Endothelial cell of umbilical vein (primary cell): ENCODE measurements at regions not wholly inside any gene's neighbourhood (a gene's known extent, or its start where the extent isn't known, plus 50 kb on each side); places are given as distances from the start of the nearest gene placed in this dataset.

Experiments used
- BruUV-seq: library from RNA; stranded (reverse); fragments of 400-500 nt; replicated peaks from 2 replicates; lab custom pipeline; 2021; lab: Mats Ljungman, UMichigan
- CTCF ChIA-PET: fragments of 300-600, 350-600 bp; sonication (Branson Sonifier 250); formaldehyde crosslinking; loops from one replicate; lab custom pipeline; 2021; ENCODE audit warnings: antibody characterized with exemption, inconsistent platforms; lab: Charles Lee
- POLR2A ChIA-PET: fragments of 300-600, 350-600 bp; sonication (Branson Sonifier 250); formaldehyde crosslinking; loops from one replicate; lab custom pipeline; 2021; ENCODE audit warnings: antibody characterized with exemption, inconsistent platforms; lab: Charles Lee
- DNase-seq: peaks from one replicate; pipeline ENCODE4 v3.0.0-alpha.2; 2011; ENCODE audit warnings: low read depth, low spot score
- FAIRE-seq: peaks from 2 replicates; lab custom pipeline; 2011; peaks lifted over from hg19 to GRCh38; lab: Jason Lieb, UNC
- H2AFZ ChIP-seq: 2 replicates; pipeline ENCODE4 v1.6.0; 2012; ENCODE audit warnings: low read depth, low read length, control low read depth, inconsistent platforms
- H3K27ac ChIP-seq: 2 replicates; pipeline ENCODE4 v1.5.1; 2011; ENCODE audit warnings: low read depth, mild to moderate bottlenecking, control low read depth, low read length, moderate library complexity; ENCODE audit not compliant: insufficient read depth
- H3K27me3 ChIP-seq, 2 experiments: 2 replicates each; pipeline versions ENCODE4 v1.6.0 to v1.6.1; 2011; ENCODE audit warnings: low read length in 2 of 2, mixed read lengths in 1 of 2; ENCODE audit not compliant: control insufficient read depth in 2 of 2, insufficient read depth in 2 of 2
- H3K36me3 ChIP-seq, 2 experiments: 2 replicates in 1 of 2; 3 replicates in 1 of 2; pipeline ENCODE4 v1.5.1; 2011; ENCODE audit warnings: low read length in 2 of 2, mild to moderate bottlenecking in 1 of 2, moderate library complexity in 1 of 2; ENCODE audit not compliant: control insufficient read depth in 2 of 2, insufficient read depth in 2 of 2; ENCODE audit errors: extremely low read depth in 1 of 2
- H3K4me1 ChIP-seq: 3 replicates; pipeline ENCODE4 v1.5.1; 2011; ENCODE audit warnings: mild to moderate bottlenecking, low read length; ENCODE audit not compliant: control insufficient read depth, insufficient read depth; ENCODE audit errors: extremely low read depth
- H3K4me2 ChIP-seq: 2 replicates; pipeline ENCODE4 v1.6.1; 2011; ENCODE audit warnings: low read length, control low read depth, mixed read lengths; ENCODE audit not compliant: insufficient read depth
- H3K4me3 ChIP-seq, 3 experiments: fragments of 200-600 bp in 1 of 3; sonication (generic), shearing (Covaris generic) in 1 of 3; replicated peaks in 1 of 3; 2 replicates each; pipeline ENCODE4 v1.5.1; 2011 to 2016; ENCODE audit warnings: control low read depth in 3 of 3, low read length in 3 of 3, mild to moderate bottlenecking in 2 of 3, inconsistent platforms in 1 of 3, low read depth in 1 of 3, moderate library complexity in 1 of 3; ENCODE audit not compliant: insufficient read depth in 1 of 3
- H3K79me2 ChIP-seq: 2 replicates; pipeline ENCODE4 v1.6.0; 2012; ENCODE audit warnings: low read length, inconsistent platforms; ENCODE audit not compliant: control insufficient read depth, insufficient read depth
- H3K9ac ChIP-seq: replicated peaks from 2 replicates; pipeline ENCODE3; 2011; ENCODE audit warnings: low read length, control low read depth; ENCODE audit not compliant: insufficient read depth; ENCODE audit errors: extremely low read depth
- H3K9me1 ChIP-seq: replicated peaks from 3 replicates; pipeline ENCODE4 v1.6.0; 2011; ENCODE audit warnings: mild to moderate bottlenecking, low read length; ENCODE audit not compliant: control insufficient read depth, insufficient read depth; ENCODE audit errors: extremely low read depth
- H3K9me3 ChIP-seq: replicated peaks from 2 replicates; pipeline ENCODE4 v1.5.1; 2012; ENCODE audit warnings: low read length, inconsistent platforms; ENCODE audit not compliant: control insufficient read depth, insufficient read depth
- H4K20me1 ChIP-seq: replicated peaks from 2 replicates; pipeline ENCODE3; 2011; ENCODE audit warnings: mild to moderate bottlenecking, low read length; ENCODE audit not compliant: control insufficient read depth, insufficient read depth; ENCODE audit errors: extremely low read depth
- CTCF ChIP-seq, 2 donors: IDR thresholded peaks; 1 replicate in 1 of 2; 2 replicates in 1 of 2; pipeline ENCODE4 v1.5.1; 2011; ENCODE audit warnings: low read length in 2 of 2, mild to moderate bottlenecking in 2 of 2, moderate library complexity in 2 of 2, control low read depth in 1 of 2, inconsistent platforms in 1 of 2, low read depth in 1 of 2; ENCODE audit not compliant: insufficient read depth in 1 of 2; ENCODE audit errors: extremely low read depth in 1 of 2
- EZH2 ChIP-seq: IDR thresholded peaks from 2 replicates; pipeline ENCODE4 v1.6.1; 2012; ENCODE audit warnings: borderline replicate concordance, low read depth, mild to moderate bottlenecking, moderate library complexity, low read length, inconsistent platforms; ENCODE audit not compliant: severe bottlenecking
- FOS ChIP-seq: IDR thresholded peaks from 2 replicates; pipeline ENCODE4 v1.6.1; 2011; ENCODE audit warnings: mild to moderate bottlenecking, low read length, moderate library complexity, borderline replicate concordance; ENCODE audit not compliant: insufficient read depth
- GATA2 ChIP-seq: IDR thresholded peaks from 2 replicates; pipeline ENCODE4 v1.7.0; 2011; ENCODE audit warnings: low read depth, mild to moderate bottlenecking, moderate library complexity, mixed read lengths, low read length; ENCODE audit not compliant: insufficient read length, insufficient read depth
- JUN ChIP-seq: IDR thresholded peaks from 2 replicates; pipeline ENCODE4 v1.6.1; 2011; ENCODE audit warnings: borderline replicate concordance, low read depth; ENCODE audit not compliant: insufficient read length, insufficient read depth
- MAX ChIP-seq: IDR thresholded peaks from 2 replicates; pipeline ENCODE4 v1.6.1; 2011; ENCODE audit not compliant: insufficient read depth, insufficient read length
- MYC ChIP-seq: IDR thresholded peaks from one replicate; pipeline ENCODE4 v1.6.1; 2011; ENCODE audit warnings: mild to moderate bottlenecking, low read depth, low read length
- POLR2A ChIP-seq: IDR thresholded peaks from 2 replicates; pipeline ENCODE4 v1.6.1; 2012; ENCODE audit warnings: low read depth, mild to moderate bottlenecking, control low read depth, low read length
- POLR2AphosphoS5 ChIP-seq: IDR thresholded peaks from 2 replicates; pipeline ENCODE4 v1.6.1; 2012; ENCODE audit warnings: low read depth, mild to moderate bottlenecking, control low read depth, low read length, moderate library complexity; ENCODE audit not compliant: insufficient read depth
- dilution Hi-C: fragments of 300-500 bp; cut with MboI; formaldehyde crosslinking; loops from one replicate; pipeline ENCODE4 v1.15.0; 2019; ENCODE audit warnings: low sequenced_read_pairs; ENCODE audit not compliant: extremely low pct_ligation_motif_present
- intact Hi-C: fragments of 100-400 bp; cut with micrococcal nuclease; formaldehyde crosslinking; loops from one replicate; pipeline ENCODE4 v1.10.0; 2022

GRCh38 chr1:58842941-58843340 is 59.1 kb upstream of the JUN start:
- no peaks in the 10 kb centered on the region for H3K79me2 ChIP-seq
- H3K36me3 ChIP-seq, result no peaks in the 10 kb centered on the region
- no peaks in the 10 kb centered on the region for H3K9me1 ChIP-seq
- no peak overlapping the region for H3K4me3 ChIP-seq
- DNase-seq (no peak), FAIRE-seq (no peak)
- H3K9me3 ChIP-seq, result no peaks in the 10 kb centered on the region
- POLR2A ChIA-PET, result no interaction called here
- no peak overlapping the region for H3K9ac ChIP-seq
- H3K27me3 ChIP-seq, result no peaks in the 10 kb centered on the region
- no peak for TF ChIP-seq CTCF (IDR thresholded peaks at IDR 0.05; ENCODE audit: extremely low read depth in 1 of 2, insufficient read depth in 1 of 2, low read depth in 1 of 2, low read length in 2 of 2)
- no peak for TF ChIP-seq EZH2
- TF ChIP-seq MAX, result no peak
- TF ChIP-seq JUN, result no peak
- TF ChIP-seq POLR2A, result no peak
- no peak for TF ChIP-seq FOS
- no peak for TF ChIP-seq MYC
- no peak for TF ChIP-seq GATA2
- TF ChIP-seq POLR2AphosphoS5, result no peak
- H3K4me1 ChIP-seq, result no peaks in the 10 kb centered on the region
- H3K4me2 ChIP-seq, result no peak overlapping the region
- H2AFZ ChIP-seq, result no peak overlapping the region
- intact Hi-C loops (no loop called here), dilution Hi-C loops (no loop called here)
- CTCF ChIA-PET, result interaction anchor here (1.2 kb wide), 1 partner anchor 11 kb away, joined by 3 read pairs; no protein-coding TSS in a partner anchor
- no TSS peak for BruUV-seq
- H3K27ac ChIP-seq, result no peak overlapping the region
- H4K20me1 ChIP-seq, result no peaks in the 10 kb centered on the region
